Erythroblast (primary cell): ENCODE measurements at regions not wholly inside any gene's neighbourhood (a gene's known extent, or its start where the extent isn't known, plus 50 kb on each side); places are given as distances from the start of the nearest gene placed in this dataset.
"Not testable (repeated sequence)": the region's sequence is repeated elsewhere in the genome, so short reads cannot be mapped to it uniquely, and the experiment has no call there.

Experiments used
- DNase-seq, 2 experiments: peaks; one replicate each; lab custom pipeline; 2025; lab: John Stamatoyannopoulos, UW
- GATA1 ChIP-seq: IDR thresholded peaks from 2 replicates; pipeline ENCODE4 v1.6.1; 2011; ENCODE audit warnings: low read depth, mild to moderate bottlenecking, control low read depth, low read length, moderate library complexity
- POLR2A ChIP-seq: IDR thresholded peaks from 2 replicates; pipeline ENCODE4 v1.6.1; 2011; ENCODE audit warnings: mild to moderate bottlenecking, low read length

DNA sequence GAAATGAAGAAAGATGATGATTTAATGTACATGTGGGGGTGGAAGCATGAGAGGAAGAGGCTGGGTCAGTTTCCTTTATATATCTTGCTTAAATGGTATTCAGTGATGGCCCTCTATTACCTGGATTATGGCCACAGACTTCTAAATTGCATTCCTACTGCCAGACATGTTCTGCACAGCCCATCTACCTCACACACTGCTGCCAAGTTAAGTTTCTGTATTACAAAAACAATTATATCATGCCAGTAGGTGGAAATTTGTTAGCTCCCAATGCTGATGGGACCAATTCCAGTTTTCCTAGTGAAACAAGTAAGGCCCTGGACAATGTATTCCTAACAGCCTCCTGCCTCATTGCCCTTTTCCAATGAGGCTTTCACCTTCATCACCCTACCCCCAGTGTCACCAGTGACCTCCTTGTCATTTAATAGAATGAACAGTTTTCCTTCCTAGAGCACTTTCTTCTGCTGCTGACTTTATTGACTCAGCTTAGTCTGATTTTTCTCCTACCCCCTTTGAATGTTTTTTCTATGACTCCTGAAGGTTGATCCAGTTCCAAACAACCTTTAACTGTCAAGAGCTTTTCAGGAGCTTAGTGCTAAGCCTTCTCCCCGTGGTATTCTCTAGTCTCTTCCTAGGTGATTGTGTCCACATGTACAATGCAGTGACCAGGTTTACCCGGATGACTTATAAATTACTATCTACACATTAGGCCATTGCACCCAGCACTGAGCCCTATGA lies 316.6 kb upstream of the ANKRD30A start:
- TF ChIP-seq GATA1 (no peak), POLR2A (no peak)
- DNase-seq, result no peak

DNA sequence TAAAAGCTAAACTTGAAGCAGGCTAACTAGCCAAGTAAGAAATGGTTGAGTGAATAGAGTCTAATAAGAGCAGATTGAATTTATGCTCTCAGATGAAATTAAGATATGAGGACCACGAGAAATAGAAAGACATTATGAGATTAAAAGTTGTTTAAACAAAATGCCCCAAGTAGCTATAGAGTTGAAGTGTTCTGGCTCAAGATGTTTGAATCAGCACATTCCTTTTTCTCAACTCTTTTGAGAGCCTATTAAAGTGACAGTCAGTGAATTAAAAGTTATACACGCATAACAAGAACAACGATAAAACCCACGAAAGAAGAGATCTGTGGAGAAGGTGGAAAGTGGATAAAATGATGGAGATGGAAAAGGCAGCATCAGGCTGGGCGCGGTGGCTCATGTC lies 322.2 kb upstream of the ANKRD30A start:
- no peak for TF ChIP-seq POLR2A
- TF ChIP-seq GATA1, result no peak
- DNase-seq, result no peak

DNA sequence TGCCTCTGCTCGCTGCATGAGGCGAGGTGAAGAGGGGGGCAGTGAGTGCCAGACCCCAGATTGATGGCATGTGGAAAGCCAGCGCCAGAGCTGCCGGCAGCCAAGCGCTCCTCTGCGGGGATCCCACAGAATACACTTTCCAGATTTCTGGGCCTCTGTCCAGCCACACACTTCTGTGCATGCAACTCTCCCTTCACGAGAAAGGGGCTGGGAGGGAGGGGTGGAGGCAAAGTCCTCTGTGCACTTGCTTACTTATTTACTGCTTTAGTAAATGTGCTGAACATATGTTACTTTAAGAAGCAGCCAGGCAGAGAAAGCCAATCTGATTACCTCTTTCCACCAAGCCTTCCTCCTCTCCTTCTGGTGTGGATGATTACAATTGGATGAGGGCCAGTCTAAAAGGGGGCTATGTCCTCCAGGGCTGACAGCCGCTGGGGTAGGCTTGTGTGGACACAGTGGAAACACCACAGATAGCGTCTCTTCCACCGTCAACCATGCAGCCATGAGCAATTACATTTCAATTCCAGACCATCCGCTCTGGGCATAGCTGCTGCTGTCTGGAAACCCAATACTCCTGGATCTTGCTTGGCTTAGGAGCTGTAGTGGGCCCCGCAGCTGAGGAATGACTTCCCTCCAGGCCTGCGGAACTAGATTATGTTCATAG lies 322.8 kb upstream of the ANKRD30A start:
- TF ChIP-seq GATA1 (no peak), POLR2A (no peak)
- DNase-seq, result no peak

GRCh38 chr10:36801660-36802059 lies 323.7 kb upstream of the ANKRD30A start:
- no peak for DNase-seq

DNA sequence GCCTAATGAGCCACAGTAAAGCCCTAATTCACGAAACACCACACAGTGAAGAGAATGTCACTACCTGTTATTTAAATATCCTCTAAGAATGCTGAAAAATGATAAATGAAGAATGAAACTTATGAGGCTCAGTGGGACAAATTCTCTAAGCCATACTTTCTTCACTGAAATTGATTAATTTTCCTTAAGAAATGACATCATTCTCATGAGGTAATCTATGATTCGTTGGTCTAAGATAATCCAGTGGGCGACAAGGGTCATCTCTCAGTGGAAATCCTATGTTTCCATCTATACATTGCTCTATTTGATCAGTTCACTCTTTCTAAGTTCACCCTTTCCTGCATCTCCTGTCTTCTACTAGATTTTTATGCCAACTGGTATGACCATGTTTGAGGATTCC lies 330.4 kb upstream of the ANKRD30A start:
- no peak for DNase-seq
- no peak for TF ChIP-seq POLR2A
- no peak for TF ChIP-seq GATA1

More at GRCh38 chr10:36801660-36802059, 323.7 kb upstream of the ANKRD30A start:
- TF ChIP-seq GATA1 (no peak), POLR2A (no peak)

DNA sequence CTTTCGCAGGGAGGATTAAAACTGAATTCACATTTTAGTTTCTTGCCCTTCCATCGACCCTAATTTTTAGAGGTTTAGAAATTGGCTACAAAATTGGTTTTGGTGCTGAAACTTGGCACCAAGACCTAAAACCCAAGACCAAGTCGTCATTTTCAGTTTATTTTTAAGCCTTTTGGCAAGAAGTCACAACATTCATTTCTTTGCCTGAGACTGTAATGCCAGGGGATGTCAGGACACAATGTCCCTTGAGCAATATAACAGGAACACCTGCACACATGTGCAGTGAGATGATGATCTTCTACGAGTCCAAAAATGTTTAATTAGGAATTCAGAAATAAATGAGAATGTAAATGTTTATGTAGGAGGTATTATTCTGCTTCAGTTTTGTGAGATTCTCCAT lies 335.4 kb upstream of the ANKRD30A start:
- no peak for DNase-seq
- TF ChIP-seq GATA1 (no peak), POLR2A (no peak)

DNA sequence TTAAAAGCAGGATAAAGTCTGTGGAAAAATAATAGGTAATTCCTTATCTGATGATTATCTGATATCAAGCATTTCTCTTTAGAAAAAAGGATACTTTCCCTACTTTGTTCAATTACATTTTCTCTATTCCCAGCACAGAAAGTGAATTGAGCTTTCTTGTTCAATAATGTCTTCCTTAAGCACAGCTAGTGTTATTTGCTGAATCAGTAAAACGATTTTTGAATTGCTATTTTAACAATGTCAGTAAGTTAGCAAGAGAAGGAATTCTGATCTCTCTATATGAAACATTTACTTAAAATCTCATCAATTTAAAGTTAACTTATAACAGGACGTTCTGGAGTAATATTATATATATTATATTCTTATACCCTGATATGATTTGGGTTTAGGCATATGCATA lies 337.2 kb upstream of the ANKRD30A start:
- no peak for DNase-seq
- no peak for TF ChIP-seq POLR2A
- TF ChIP-seq GATA1, result no peak

GRCh38 chr10:36783400-36783799 lies 342.0 kb upstream of the ANKRD30A start:
- no peak for DNase-seq
- TF ChIP-seq GATA1, result no peak
- no peak for TF ChIP-seq POLR2A

DNA sequence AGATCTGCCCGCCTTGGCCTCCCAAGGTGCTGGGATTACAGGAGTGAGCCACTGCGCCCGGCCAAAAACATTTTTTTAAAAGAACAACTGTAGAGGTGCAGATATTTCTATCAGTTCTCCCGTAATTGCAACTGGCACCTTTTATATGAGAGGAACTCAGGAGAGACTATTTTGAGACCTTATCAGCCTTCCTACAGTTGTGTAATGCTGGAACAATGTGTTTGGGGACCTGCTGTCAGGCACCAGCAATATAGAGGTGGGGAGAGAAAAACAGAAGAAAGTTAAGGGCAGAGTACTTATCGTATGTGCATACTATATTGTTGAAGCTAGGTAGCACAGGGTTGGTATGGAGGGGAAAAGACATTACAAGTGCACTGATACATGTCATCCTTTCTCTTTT lies 343.8 kb upstream of the ANKRD30A start:
- no peak for DNase-seq
- TF ChIP-seq POLR2A, result no peak
- TF ChIP-seq GATA1, result no peak

DNA sequence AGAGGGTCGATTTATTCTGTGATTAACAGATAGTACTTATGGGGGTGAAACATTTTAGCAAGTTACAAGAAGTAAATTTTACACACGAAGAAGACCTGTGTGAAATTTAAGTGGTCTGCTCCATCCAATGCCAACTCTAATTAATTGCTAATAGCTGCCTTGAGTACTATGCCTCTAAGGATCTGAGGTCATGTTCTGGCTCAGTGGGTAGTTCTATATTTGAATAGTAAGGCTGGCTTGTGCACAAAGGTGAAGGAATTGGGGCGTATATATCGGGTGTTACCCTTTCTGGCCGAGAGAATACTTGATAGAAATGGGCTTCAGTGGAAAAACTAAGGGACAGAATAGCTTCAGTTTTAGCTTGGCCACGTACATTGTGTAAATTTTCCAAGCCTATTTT lies 345.2 kb upstream of the ANKRD30A start:
- DNase-seq, result no peak
- no peak for TF ChIP-seq POLR2A
- no peak for TF ChIP-seq GATA1

GRCh38 chr10:36779238-36779846 lies 346.1 kb upstream of the ANKRD30A start:
- DNase-seq, result peak in 1 of 2 experiments; percentile 1
- TF ChIP-seq POLR2A, result no peak
- no peak for TF ChIP-seq GATA1

GRCh38 chr10:36778651-36779050 lies 346.7 kb upstream of the ANKRD30A start:
- DNase-seq, result no peak
- TF ChIP-seq GATA1 (no peak), POLR2A (no peak)

- no peak for DNase-seq
- TF ChIP-seq POLR2A (no peak), GATA1 (no peak)
Measured at GRCh38 chr10:36773652-36774051, 351.7 kb upstream of the ANKRD30A start.

DNA sequence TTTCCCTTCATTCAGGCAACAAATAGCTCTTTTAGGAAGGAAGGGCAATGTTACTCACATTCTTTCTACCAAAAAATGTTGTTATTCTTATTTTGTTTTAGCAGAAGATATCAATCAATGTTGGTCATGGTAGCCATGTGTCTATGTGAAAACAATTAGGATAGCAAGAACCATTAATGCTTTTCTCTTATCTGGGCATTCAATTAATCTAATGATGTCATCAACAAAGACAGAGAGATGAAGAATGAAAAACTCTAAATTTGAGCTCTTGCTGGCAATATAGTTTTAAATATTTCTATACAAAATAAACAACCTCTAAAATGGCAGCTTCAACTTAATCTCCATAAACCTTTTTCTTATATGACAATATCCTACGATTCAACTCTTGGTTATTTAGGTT lies 353.7 kb upstream of the ANKRD30A start:
- no peak for TF ChIP-seq POLR2A
- no peak for TF ChIP-seq GATA1
- no peak for DNase-seq

GRCh38 chr10:36769741-36770140 lies 355.7 kb upstream of the ANKRD30A start:
- not testable (repeated sequence) for DNase-seq
